ENCODE measurements at regions not wholly inside any gene's neighbourhood (a gene's known extent, or its start where the extent isn't known, plus 50 kb on each side); places are given as distances from the start of the nearest gene placed in this dataset.

- Histone ChIP-seq H3K9me3 (ENCODE audit: insufficient read depth, low read length) (no peaks in the 10 kb centered on the region), H3K9ac (ENCODE audit: low read length) (no peak overlapping the region), H2AFZ (ENCODE audit: low read depth, low read length, severe bottlenecking) (no peak overlapping the region), H3K27me3 (ENCODE audit: low read length) (no peaks in the 10 kb centered on the region), H3K4me3 (ENCODE audit: insufficient read depth, low read length, poor library complexity, severe bottlenecking) (no peak overlapping the region), H3K36me3 (ENCODE audit: low read length) (no peaks in the 10 kb centered on the region), H3K27ac (ENCODE audit: low read depth, low read length) (no peak overlapping the region), H4K20me1 (ENCODE audit: low read depth, low read length) (no peaks in the 10 kb centered on the region), H3K9me2 (replicated peaks; ENCODE audit: insufficient read depth, low read length) (no peaks in the 10 kb centered on the region), H3K4me2 (ENCODE audit: low read depth, low read length, poor library complexity, severe bottlenecking) (no peak overlapping the region), H3K79me2 (ENCODE audit: insufficient read depth, low read length) (no peaks in the 10 kb centered on the region), H3F3A (ENCODE audit: insufficient read depth) (no peaks in the 10 kb centered on the region)
- TF ChIP-seq EZH2phosphoT487 (conservative IDR thresholded peaks at IDR 0.05; ENCODE audit: low read length): no peak
- no peak for TF ChIP-seq CTCF (IDR thresholded peaks at IDR 0.05; ENCODE audit: insufficient read depth, low read length, poor library complexity, severe bottlenecking)
These were observed 124.2 kb downstream of the BRD1 start for GRCh38 chr22:49703505-49703904.

GRCh38 chr22:49702068-49702397, 125.6 kb downstream of the BRD1 start:
- Histone ChIP-seq H3K9me3 (ENCODE audit: insufficient read depth, low read length) (peaks cover 3% of the 10 kb centered on the region; the same call in 1 of the 2 replicates), H3K27ac (ENCODE audit: low read depth, low read length) (no peak overlapping the region), H3F3A (ENCODE audit: insufficient read depth) (no peaks in the 10 kb centered on the region), H3K9me2 (replicated peaks; ENCODE audit: insufficient read depth, low read length) (no peaks in the 10 kb centered on the region), H3K9ac (ENCODE audit: low read length) (no peak overlapping the region), H4K20me1 (ENCODE audit: low read depth, low read length) (no peaks in the 10 kb centered on the region), H3K79me2 (ENCODE audit: insufficient read depth, low read length) (no peaks in the 10 kb centered on the region), H3K36me3 (ENCODE audit: low read length) (no peaks in the 10 kb centered on the region), H3K4me2 (ENCODE audit: low read depth, low read length, poor library complexity, severe bottlenecking) (peak overlapping the region; percentile 24), H3K27me3 (ENCODE audit: low read length) (no peaks in the 10 kb centered on the region), H2AFZ (ENCODE audit: low read depth, low read length, severe bottlenecking) (no peak overlapping the region), H3K4me3 (ENCODE audit: insufficient read depth, low read length, poor library complexity, severe bottlenecking) (no peak overlapping the region)
- no peak for TF ChIP-seq EZH2phosphoT487 (conservative IDR thresholded peaks at IDR 0.05; ENCODE audit: low read length)
- TF ChIP-seq CTCF (IDR thresholded peaks at IDR 0.05; ENCODE audit: insufficient read depth, low read length, poor library complexity, severe bottlenecking): no peak

- Histone ChIP-seq H2AFZ (ENCODE audit: low read depth, low read length, severe bottlenecking) (no peak overlapping the region), H3K36me3 (ENCODE audit: low read length) (no peaks in the 10 kb centered on the region), H3F3A (ENCODE audit: insufficient read depth) (no peaks in the 10 kb centered on the region), H3K27ac (ENCODE audit: low read depth, low read length) (no peak overlapping the region), H3K79me2 (ENCODE audit: insufficient read depth, low read length) (no peaks in the 10 kb centered on the region), H3K27me3 (ENCODE audit: low read length) (no peaks in the 10 kb centered on the region), H3K9me2 (replicated peaks; ENCODE audit: insufficient read depth, low read length) (no peaks in the 10 kb centered on the region), H3K4me2 (ENCODE audit: low read depth, low read length, poor library complexity, severe bottlenecking) (peak overlapping the region; percentile 24), H4K20me1 (ENCODE audit: low read depth, low read length) (no peaks in the 10 kb centered on the region), H3K9me3 (ENCODE audit: insufficient read depth, low read length) (peaks cover 6% of the 10 kb centered on the region; the same call in 1 of the 2 replicates), H3K9ac (ENCODE audit: low read length) (no peak overlapping the region), H3K4me3 (ENCODE audit: insufficient read depth, low read length, poor library complexity, severe bottlenecking) (no peak overlapping the region)
- TF ChIP-seq CTCF (IDR thresholded peaks at IDR 0.05; ENCODE audit: insufficient read depth, low read length, poor library complexity, severe bottlenecking): peak; percentile 79
- no peak for TF ChIP-seq EZH2phosphoT487 (conservative IDR thresholded peaks at IDR 0.05; ENCODE audit: low read length)
These were observed 126.1 kb downstream of the BRD1 start for GRCh38 chr22:49701380-49702067.
